BLaER1 (cell line): ENCODE measurements at regions not wholly inside any gene's neighbourhood (a gene's known extent, or its start where the extent isn't known, plus 50 kb on each side); places are given as distances from the start of the nearest gene placed in this dataset.
"Not testable (repeated sequence)": the region's sequence is repeated elsewhere in the genome, so short reads cannot be mapped to it uniquely, and the experiment has no call there.

Experiments
- H3K27ac ChIP-seq: shearing (Covaris generic); formaldehyde crosslinking; 2 replicates; pipeline ENCODE4 v1.8.1; 2022
- H3K27me3 ChIP-seq: shearing (Covaris generic); formaldehyde crosslinking; 2 replicates; pipeline ENCODE4 v1.8.1; 2022
- H3K36me3 ChIP-seq: shearing (Covaris generic); formaldehyde crosslinking; 2 replicates; pipeline ENCODE4 v1.8.1; 2022
- H3K4me1 ChIP-seq: shearing (Covaris generic); formaldehyde crosslinking; 2 replicates; pipeline ENCODE4 v1.8.1; 2022
- H3K4me2 ChIP-seq: shearing (Covaris generic); formaldehyde crosslinking; 2 replicates; pipeline ENCODE4 v1.8.1; 2022
- H3K4me3 ChIP-seq: shearing (Covaris generic); formaldehyde crosslinking; 2 replicates; pipeline ENCODE4 v1.8.1; 2022
- H3K9ac ChIP-seq: shearing (Covaris generic); formaldehyde crosslinking; 2 replicates; pipeline ENCODE4 v1.8.1; 2022
- H3K9me3 ChIP-seq: shearing (Covaris generic); formaldehyde crosslinking; 2 replicates; pipeline ENCODE4 v1.8.1; 2022
- H4K20me1 ChIP-seq: shearing (Covaris generic); formaldehyde crosslinking; 2 replicates; pipeline ENCODE4 v1.8.1; 2022
- Cebpa-rat ChIP-seq: shearing (Covaris generic); IDR thresholded peaks from 2 replicates; pipeline ENCODE4 v1.8.1; 2022

GRCh38 chr4:131721883-131722282 is 1427.2 kb upstream of the PCDH10 start:
- H3K4me2 ChIP-seq, result peak overlapping the region; percentile 24; the same call in 1 of the 2 replicates
- peaks cover 7% of the 10 kb centered on the region; the same call in 1 of the 2 replicates for H3K4me1 ChIP-seq
- H4K20me1 ChIP-seq, result no peaks in the 10 kb centered on the region
- no peak overlapping the region for H3K4me3 ChIP-seq
- H3K9me3 ChIP-seq, result 0 out of 2 replicates have a peak, but pooled peaks cover under 1% of the 10 kb centered on the region
- H3K36me3 ChIP-seq, result no peaks in the 10 kb centered on the region
- no peak overlapping the region for H3K27ac ChIP-seq
- H3K27me3 ChIP-seq, result no peaks in the 10 kb centered on the region
- no peak overlapping the region for H3K9ac ChIP-seq
- no peak for TF ChIP-seq Cebpa-rat

- H3K27me3 ChIP-seq, H3K9ac ChIP-seq, H4K20me1 ChIP-seq, H3K4me1 ChIP-seq, H3K27ac ChIP-seq, H3K4me3 ChIP-seq, H3K4me2 ChIP-seq, H3K36me3 ChIP-seq: not testable (repeated sequence)
- peaks cover 10% of the 10 kb centered on the region for H3K9me3 ChIP-seq
Measured at GRCh38 chr4:131723069-131723468, 1426.0 kb upstream of the PCDH10 start.

GRCh38 chr4:131724847-131725246 is 1424.2 kb upstream of the PCDH10 start:
- H3K27me3 ChIP-seq, H3K9ac ChIP-seq, H4K20me1 ChIP-seq, H3K36me3 ChIP-seq, H3K4me1 ChIP-seq, H3K27ac ChIP-seq, H3K4me2 ChIP-seq: not testable (repeated sequence)
- peak overlapping the region; percentile 50; the same call in 1 of the 2 replicates for H3K4me3 ChIP-seq
- peaks cover 24% of the 10 kb centered on the region for H3K9me3 ChIP-seq

- not testable (repeated sequence) for H3K4me1 ChIP-seq, H3K27ac ChIP-seq, H3K9ac ChIP-seq, H4K20me1 ChIP-seq, H3K4me2 ChIP-seq, H3K36me3 ChIP-seq, H3K4me3 ChIP-seq, H3K27me3 ChIP-seq
- H3K9me3 ChIP-seq, result peaks cover 31% of the 10 kb centered on the region
Measured at GRCh38 chr4:131725521-131725920, 1423.6 kb upstream of the PCDH10 start.

GRCh38 chr4:131726940-131727339 is 1422.2 kb upstream of the PCDH10 start:
- not testable (repeated sequence) for H3K4me1 ChIP-seq
- H3K9me3 ChIP-seq, result peaks cover 35% of the 10 kb centered on the region

GRCh38 chr4:131727418-131727817 is 1421.7 kb upstream of the PCDH10 start:
- peaks cover 40% of the 10 kb centered on the region for H3K9me3 ChIP-seq
- not testable (repeated sequence) for H3K27me3 ChIP-seq, H3K4me3 ChIP-seq, H3K27ac ChIP-seq, H4K20me1 ChIP-seq, H3K4me2 ChIP-seq, H3K4me1 ChIP-seq, H3K9ac ChIP-seq, H3K36me3 ChIP-seq

More at GRCh38 chr4:131726940-131727339, 1422.2 kb upstream of the PCDH10 start:
- H3K27me3 ChIP-seq, H4K20me1 ChIP-seq, H3K27ac ChIP-seq, H3K4me2 ChIP-seq, H3K36me3 ChIP-seq, H3K9ac ChIP-seq, H3K4me3 ChIP-seq: not testable (repeated sequence)

GRCh38 chr4:131729205-131729604 is 1419.9 kb upstream of the PCDH10 start:
- not testable (repeated sequence) for H3K36me3 ChIP-seq, H4K20me1 ChIP-seq, H3K9ac ChIP-seq, H3K4me3 ChIP-seq, H3K4me2 ChIP-seq, H3K27me3 ChIP-seq, H3K27ac ChIP-seq, H3K4me1 ChIP-seq
- H3K9me3 ChIP-seq, result peaks cover 53% of the 10 kb centered on the region

GRCh38 chr4:131729716-131730398 is 1419.2 kb upstream of the PCDH10 start:
- not testable (repeated sequence) for H3K4me3 ChIP-seq, H3K4me2 ChIP-seq
- H3K9me3 ChIP-seq, result peaks cover 54% of the 10 kb centered on the region

GRCh38 chr4:131730574-131730973 is 1418.5 kb upstream of the PCDH10 start:
- H3K9ac ChIP-seq, H3K4me2 ChIP-seq, H4K20me1 ChIP-seq, H3K36me3 ChIP-seq, H3K4me1 ChIP-seq, H3K27ac ChIP-seq, H3K4me3 ChIP-seq, H3K27me3 ChIP-seq: not testable (repeated sequence)
- peaks cover 57% of the 10 kb centered on the region for H3K9me3 ChIP-seq

More at GRCh38 chr4:131729716-131730398, 1419.2 kb upstream of the PCDH10 start:
- H3K36me3 ChIP-seq, H3K9ac ChIP-seq, H4K20me1 ChIP-seq, H3K4me1 ChIP-seq, H3K27me3 ChIP-seq, H3K27ac ChIP-seq: not testable (repeated sequence)

GRCh38 chr4:131732034-131732630 is 1417.0 kb upstream of the PCDH10 start:
- H3K36me3 ChIP-seq, H3K4me2 ChIP-seq, H3K4me3 ChIP-seq, H3K27me3 ChIP-seq, H4K20me1 ChIP-seq, H3K27ac ChIP-seq, H3K9ac ChIP-seq, H3K4me1 ChIP-seq: not testable (repeated sequence)
- H3K9me3 ChIP-seq, result peaks cover 54% of the 10 kb centered on the region

GRCh38 chr4:131734321-131734720 is 1414.8 kb upstream of the PCDH10 start:
- not testable (repeated sequence) for H3K4me3 ChIP-seq, H3K36me3 ChIP-seq, H4K20me1 ChIP-seq, H3K27ac ChIP-seq, H3K27me3 ChIP-seq, H3K9ac ChIP-seq, H3K4me2 ChIP-seq, H3K4me1 ChIP-seq
- H3K9me3 ChIP-seq, result peaks cover 38% of the 10 kb centered on the region

GRCh38 chr4:131734851-131735385 is 1414.2 kb upstream of the PCDH10 start:
- H3K27ac ChIP-seq, H3K9ac ChIP-seq, H3K27me3 ChIP-seq, H4K20me1 ChIP-seq, H3K4me3 ChIP-seq, H3K4me2 ChIP-seq, H3K36me3 ChIP-seq, H3K4me1 ChIP-seq: not testable (repeated sequence)
- H3K9me3 ChIP-seq, result peaks cover 32% of the 10 kb centered on the region

GRCh38 chr4:131738991-131739390 is 1410.1 kb upstream of the PCDH10 start:
- H3K4me3 ChIP-seq, H3K9ac ChIP-seq, H3K36me3 ChIP-seq, H3K4me1 ChIP-seq, H3K4me2 ChIP-seq, H3K27me3 ChIP-seq, H4K20me1 ChIP-seq, H3K27ac ChIP-seq: not testable (repeated sequence)
- peaks cover 15% of the 10 kb centered on the region for H3K9me3 ChIP-seq

GRCh38 chr4:131741836-131742235 is 1407.3 kb upstream of the PCDH10 start:
- peaks cover 16% of the 10 kb centered on the region for H3K9me3 ChIP-seq
- not testable (repeated sequence) for H3K27ac ChIP-seq, H3K9ac ChIP-seq, H3K4me3 ChIP-seq, H4K20me1 ChIP-seq, H3K4me2 ChIP-seq, H3K27me3 ChIP-seq, H3K36me3 ChIP-seq, H3K4me1 ChIP-seq
